ENCODE measurements at regions not wholly inside any gene's neighbourhood (a gene's known extent, or its start where the extent isn't known, plus 50 kb on each side); places are given as distances from the start of the nearest gene placed in this dataset.

- no peak for TF ChIP-seq EP300 (conservative IDR thresholded peaks at IDR 0.05; ENCODE audit: poor library complexity, severe bottlenecking)
- TF ChIP-seq SMC3 (conservative IDR thresholded peaks at IDR 0.05; ENCODE audit: poor library complexity): no peak
- no peak for TF ChIP-seq EZH2 (IDR thresholded peaks at IDR 0.05; ENCODE audit: borderline replicate concordance, insufficient read depth, low read length, poor library complexity, severe bottlenecking)
These were observed 169.3 kb downstream of the OLFM1 start for GRCh38 chr9:135256581-135257354.
